B cell (primary cell): ENCODE measurements at regions not wholly inside any gene's neighbourhood (a gene's known extent, or its start where the extent isn't known, plus 50 kb on each side); places are given as distances from the start of the nearest gene placed in this dataset.

Experiments used
- ATAC-seq: fragments of 200-7000 bp; cut with Tn5 transposase; one replicate; pipeline ENCODE4 v1.10.0; 2021; ENCODE audit warnings: low read depth, mild to moderate bottlenecking, moderate number of reproducible peaks, moderate library complexity
- CTCF ChIA-PET: fragments of 350-600 bp; sonication (Branson Sonifier 250); formaldehyde crosslinking; loops from one replicate; lab custom pipeline; 2021; ENCODE audit warnings: antibody characterized with exemption, inconsistent platforms; lab: Charles Lee
- POLR2A ChIA-PET: fragments of 350-600 bp; sonication (Branson Sonifier 250); formaldehyde crosslinking; loops from one replicate; lab custom pipeline; 2021; ENCODE audit warnings: antibody characterized with exemption; lab: Charles Lee
- DNase-seq: peaks from one replicate; pipeline ENCODE4 v3.0.0; 2013
- H2AFZ ChIP-seq: 2 replicates; pipeline ENCODE4 v1.6.1; 2012; ENCODE audit warnings: mild to moderate bottlenecking, low read depth, low read length; ENCODE audit not compliant: insufficient read depth, poor library complexity, severe bottlenecking
- H3K27ac ChIP-seq, 2 donors: 1 replicate in 1 of 2; 2 replicates in 1 of 2; pipeline ENCODE4 v1.5.1; 2012 to 2013; ENCODE audit warnings: low read length in 2 of 2, mild to moderate bottlenecking in 2 of 2, moderate library complexity in 1 of 2
- H3K27me3 ChIP-seq, 4 experiments: fragments of 200-600 bp in 1 of 4; sonication (generic) in 1 of 4; replicated peaks in 1 of 4; 1 replicate in 2 of 4; 2 replicates in 2 of 4; pipeline versions ENCODE4 v1.6.1 to v1.7.0; 2013 to 2016; ENCODE audit warnings: low read length in 3 of 4, mild to moderate bottlenecking in 2 of 4, mixed read lengths in 1 of 4, moderate library complexity in 1 of 4; ENCODE audit not compliant: insufficient read depth in 4 of 4, control insufficient read depth in 3 of 4; ENCODE audit errors: control extremely low read depth in 1 of 4
- H3K36me3 ChIP-seq, 2 experiments: replicated peaks in 1 of 2; 1 replicate in 1 of 2; 2 replicates in 1 of 2; pipeline versions ENCODE4 v1.6.1 to v1.7.1; 2013; ENCODE audit warnings: low read length in 1 of 2; ENCODE audit not compliant: insufficient read depth in 2 of 2, control insufficient read depth in 1 of 2; ENCODE audit errors: control extremely low read depth in 1 of 2, extremely low read depth in 1 of 2
- H3K4me1 ChIP-seq, 2 donors: fragments of 200-600 bp in 1 of 2; sonication (generic) in 1 of 2; 1 replicate in 1 of 2; 2 replicates in 1 of 2; pipeline versions ENCODE4 v1.5.1 to v1.6.1; 2013 to 2017; ENCODE audit warnings: low read length in 2 of 2; ENCODE audit not compliant: control insufficient read depth in 2 of 2, insufficient read depth in 2 of 2
- H3K4me2 ChIP-seq: replicated peaks from 2 replicates; pipeline ENCODE3; 2012; ENCODE audit warnings: mild to moderate bottlenecking, low read depth, low read length; ENCODE audit not compliant: poor library complexity, severe bottlenecking
- H3K4me3 ChIP-seq, 5 experiments: fragments of 200-600 bp in 1 of 5; sonication (generic) in 1 of 5; 1 replicate in 3 of 5; 2 replicates in 2 of 5; pipeline versions ENCODE4 v1.5.1 to v1.7.0; 2011 to 2016; ENCODE audit warnings: low read length in 4 of 5, mild to moderate bottlenecking in 4 of 5, low read depth in 2 of 5, control low read depth in 1 of 5, moderate library complexity in 1 of 5; ENCODE audit not compliant: insufficient read depth in 1 of 5; ENCODE audit errors: control extremely low read depth in 1 of 5, extremely low read depth in 1 of 5
- H3K79me2 ChIP-seq: fragments of 200-600 bp; sonication (generic); one replicate; pipeline ENCODE4 v1.6.0; 2016; ENCODE audit warnings: low read length; ENCODE audit not compliant: control insufficient read depth, insufficient read depth
- H3K9ac ChIP-seq: fragments of 200-600 bp; sonication (generic); 2 replicates; pipeline ENCODE4 v1.6.1; 2017; ENCODE audit warnings: mild to moderate bottlenecking, low read length, moderate library complexity
- H3K9me3 ChIP-seq, 3 donors: one replicate each; pipeline versions ENCODE4 v1.6.1 to v1.7.1; 2013; ENCODE audit warnings: low read length in 2 of 3; ENCODE audit not compliant: control insufficient read depth in 2 of 3, insufficient read depth in 1 of 3; ENCODE audit errors: control extremely low read depth in 1 of 3
- H4K20me1 ChIP-seq: 2 replicates; pipeline ENCODE4 v1.6.0; 2012; ENCODE audit warnings: mild to moderate bottlenecking, low read length; ENCODE audit not compliant: insufficient read depth, control insufficient read depth, poor library complexity, severe bottlenecking
- H3K27ac Mint-ChIP-seq: one replicate; pipeline ENCODE4 v1.8.0; 2021; ENCODE audit warnings: mixed read lengths
- H3K27me3 Mint-ChIP-seq: one replicate; pipeline ENCODE4 v1.8.0; 2021; ENCODE audit warnings: mixed read lengths
- H3K4me1 Mint-ChIP-seq: one replicate; pipeline ENCODE4 v1.8.0; 2021; ENCODE audit warnings: mixed read lengths
- H3K4me3 Mint-ChIP-seq: one replicate; pipeline ENCODE4 v1.8.0; 2021; ENCODE audit warnings: mixed read lengths
- H3K9me3 Mint-ChIP-seq: one replicate; pipeline ENCODE4 v1.8.0; 2022; ENCODE audit warnings: mixed read lengths; ENCODE audit not compliant: insufficient read depth
- EZH2 ChIP-seq: IDR thresholded peaks from 2 replicates; pipeline ENCODE4 v1.6.1; 2012; ENCODE audit warnings: borderline replicate concordance, low read depth, mild to moderate bottlenecking, moderate library complexity, low read length; ENCODE audit not compliant: insufficient read depth, poor library complexity, severe bottlenecking
- WGBS: methylation state at CpG from one replicate; pipeline ENCODE4 v1.1.5; 2013; ENCODE audit warnings: missing lambda C conversion rate; ENCODE audit not compliant: insufficient coverage; 5-methylcytosine and 5-hydroxymethylcytosine counted together
- intact Hi-C: fragments of 100-400 bp; cut with micrococcal nuclease; formaldehyde crosslinking; loops from one replicate; pipeline ENCODE4 v1.10.0; 2022
- TF ChIP-seq, protein P1 (sequence below): fragments of 200-600 bp; IDR thresholded peaks from one replicate; pipeline ENCODE4 v1.8.0; 2022; ENCODE audit warnings: antibody characterized with exemption, mild to moderate bottlenecking

DNA sequence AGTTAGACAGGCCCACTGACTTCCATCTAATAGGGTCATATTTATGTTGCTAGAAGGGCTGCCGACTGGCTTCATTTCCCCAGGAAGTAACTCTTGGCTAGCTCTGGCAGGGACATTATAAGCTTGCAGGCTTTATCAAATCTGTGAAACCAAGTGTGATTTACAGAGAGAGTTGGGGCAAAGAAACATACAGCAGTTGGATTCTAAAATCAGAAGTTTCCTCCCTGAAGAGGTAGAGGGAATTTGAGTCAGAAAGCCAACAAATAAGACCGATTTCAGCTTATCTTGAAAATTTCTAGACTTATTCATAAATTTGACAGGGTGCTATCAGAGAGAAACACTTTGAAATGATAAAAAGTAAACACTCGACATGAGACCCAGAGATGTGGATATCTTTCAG is 407.8 kb downstream of the OLFM4 start:
- H3K9me3 ChIP-seq: peaks cover 0 to 4% (median 0%) of the 10 kb centered on the region in 3 donors
- no peak overlapping the region for H3K4me3 Mint-ChIP-seq
- no peak overlapping the region for H3K4me2 ChIP-seq
- no peak overlapping the region for H3K27ac ChIP-seq
- intact Hi-C loops: no loop called here
- DNase-seq (no peak), ATAC-seq (no peak)
- H2AFZ ChIP-seq: no peak overlapping the region
- TF ChIP-seq EZH2: no peak
- TF ChIP-seq, protein P1, sequence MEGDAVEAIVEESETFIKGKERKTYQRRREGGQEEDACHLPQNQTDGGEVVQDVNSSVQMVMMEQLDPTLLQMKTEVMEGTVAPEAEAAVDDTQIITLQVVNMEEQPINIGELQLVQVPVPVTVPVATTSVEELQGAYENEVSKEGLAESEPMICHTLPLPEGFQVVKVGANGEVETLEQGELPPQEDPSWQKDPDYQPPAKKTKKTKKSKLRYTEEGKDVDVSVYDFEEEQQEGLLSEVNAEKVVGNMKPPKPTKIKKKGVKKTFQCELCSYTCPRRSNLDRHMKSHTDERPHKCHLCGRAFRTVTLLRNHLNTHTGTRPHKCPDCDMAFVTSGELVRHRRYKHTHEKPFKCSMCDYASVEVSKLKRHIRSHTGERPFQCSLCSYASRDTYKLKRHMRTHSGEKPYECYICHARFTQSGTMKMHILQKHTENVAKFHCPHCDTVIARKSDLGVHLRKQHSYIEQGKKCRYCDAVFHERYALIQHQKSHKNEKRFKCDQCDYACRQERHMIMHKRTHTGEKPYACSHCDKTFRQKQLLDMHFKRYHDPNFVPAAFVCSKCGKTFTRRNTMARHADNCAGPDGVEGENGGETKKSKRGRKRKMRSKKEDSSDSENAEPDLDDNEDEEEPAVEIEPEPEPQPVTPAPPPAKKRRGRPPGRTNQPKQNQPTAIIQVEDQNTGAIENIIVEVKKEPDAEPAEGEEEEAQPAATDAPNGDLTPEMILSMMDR: no peak
- 60% methylated on average over 1 of the region's 3 CpGs for WGBS
- H3K4me1 ChIP-seq: no peaks in the 10 kb centered on the region
- H3K79me2 ChIP-seq: no peaks in the 10 kb centered on the region
- no peaks in the 10 kb centered on the region for H3K36me3 ChIP-seq
- no peak overlapping the region for H3K27ac Mint-ChIP-seq
- H3K27me3 ChIP-seq: no peaks in the 10 kb centered on the region
- no peaks in the 10 kb centered on the region for H3K27me3 Mint-ChIP-seq
- ChIA-PET CTCF (no interaction called here), POLR2A (no interaction called here)
- no peaks in the 10 kb centered on the region for H3K4me1 Mint-ChIP-seq
- H3K4me3 ChIP-seq: no peak overlapping the region
- H3K9me3 Mint-ChIP-seq: no peaks in the 10 kb centered on the region
- H3K9ac ChIP-seq: no peak overlapping the region
- H4K20me1 ChIP-seq: no peaks in the 10 kb centered on the region

- CTCF ChIA-PET: no interaction called here
- no peak overlapping the region for H3K9ac ChIP-seq
- DNase-seq (no peak), ATAC-seq (no peak)
- intact Hi-C loops: no loop called here
- Mint-ChIP-seq H3K27ac (no peak overlapping the region), H3K4me3 (no peak overlapping the region), H3K4me1 (no peaks in the 10 kb centered on the region), H3K27me3 (no peaks in the 10 kb centered on the region), H3K9me3 (no peaks in the 10 kb centered on the region)
- TF ChIP-seq, protein P1: no peak
- no peak for TF ChIP-seq EZH2
- no peaks in the 10 kb centered on the region for H4K20me1 ChIP-seq
- H3K79me2 ChIP-seq: no peaks in the 10 kb centered on the region
- H3K4me2 ChIP-seq: no peak overlapping the region
- H3K4me3 ChIP-seq: no peak overlapping the region
- H2AFZ ChIP-seq: no peak overlapping the region
- no peaks in the 10 kb centered on the region for H3K27me3 ChIP-seq
- 96% methylated on average over 12 of the region's 20 CpGs for WGBS
- no peaks in the 10 kb centered on the region for H3K36me3 ChIP-seq
- H3K9me3 ChIP-seq: peaks cover 0 to 7% (median 0%) of the 10 kb centered on the region in 3 donors
- POLR2A ChIA-PET: no interaction called here
- H3K27ac ChIP-seq: no peak overlapping the region
- no peaks in the 10 kb centered on the region for H3K4me1 ChIP-seq
Observed at GRCh38 chr13:53439439-53440225, 411.0 kb downstream of the OLFM4 start.
